Activated CD8-positive, alpha-beta T cell treated with anti-CD3 and anti-CD28 coated beads for 36 hours (primary cell): ENCODE measurements at regions not wholly inside any gene's neighbourhood (a gene's known extent, or its start where the extent isn't known, plus 50 kb on each side); places are given as distances from the start of the nearest gene placed in this dataset.

Experiments
- ATAC-seq: fragments of 200-7000 bp; cut with Tn5 transposase; one replicate; pipeline ENCODE4 v1.10.0; 2021; ENCODE audit warnings: mild to moderate bottlenecking, moderate library complexity
- CTCF ChIA-PET: fragments of 350-600 bp; sonication (Branson Sonifier 250); formaldehyde crosslinking; loops from one replicate; lab custom pipeline; 2021; ENCODE audit warnings: antibody characterized with exemption; lab: Charles Lee
- POLR2A ChIA-PET: fragments of 350-600 bp; sonication (Branson Sonifier 250); formaldehyde crosslinking; loops from one replicate; lab custom pipeline; 2021; ENCODE audit warnings: antibody characterized with exemption; lab: Charles Lee
- DNase-seq: peaks from one replicate; pipeline ENCODE4 v3.0.0-alpha.2; 2020
- H3K27ac Mint-ChIP-seq: one replicate; pipeline ENCODE4 v1.8.0; 2021; ENCODE audit warnings: mild to moderate bottlenecking, mixed read lengths
- H3K27me3 Mint-ChIP-seq: one replicate; pipeline ENCODE4 v1.8.0; 2021; ENCODE audit warnings: mixed read lengths
- H3K36me3 Mint-ChIP-seq: one replicate; pipeline ENCODE4 v1.8.0; 2021; ENCODE audit warnings: low read depth, mixed read lengths
- H3K4me1 Mint-ChIP-seq: one replicate; pipeline ENCODE4 v1.8.0; 2021; ENCODE audit warnings: low read depth, mixed read lengths
- H3K4me3 Mint-ChIP-seq: one replicate; pipeline ENCODE4 v1.8.0; 2021; ENCODE audit warnings: mild to moderate bottlenecking, moderate library complexity, mixed read lengths
- H3K9me3 Mint-ChIP-seq: one replicate; pipeline ENCODE4 v1.8.0; 2021; ENCODE audit warnings: mixed read lengths
- CTCF ChIP-seq: fragments of 200-600 bp; IDR thresholded peaks from one replicate; pipeline ENCODE4 v1.8.0; 2022; ENCODE audit warnings: antibody characterized with exemption, mild to moderate bottlenecking
- intact Hi-C: fragments of 100-400 bp; cut with micrococcal nuclease; formaldehyde crosslinking; loops from one replicate; pipeline ENCODE4 v1.10.0; 2022

GRCh38 chr6:71730284-71730683 lies 156.1 kb upstream of the RIMS1 start:
- DNase-seq (no peak), ATAC-seq (no peak)
- H3K4me1 Mint-ChIP-seq = no peaks in the 10 kb centered on the region
- no peak overlapping the region for H3K4me3 Mint-ChIP-seq
- TF ChIP-seq CTCF = no peak
- intact Hi-C loops = no loop called here
- no peaks in the 10 kb centered on the region for H3K36me3 Mint-ChIP-seq
- ChIA-PET CTCF (no interaction called here), POLR2A (no interaction called here)
- H3K27me3 Mint-ChIP-seq = no peaks in the 10 kb centered on the region
- no peak overlapping the region for H3K27ac Mint-ChIP-seq
- no peaks in the 10 kb centered on the region for H3K9me3 Mint-ChIP-seq

GRCh38 chr6:71733970-71734899 lies 152.1 kb upstream of the RIMS1 start:
- no peaks in the 10 kb centered on the region for H3K4me1 Mint-ChIP-seq
- H3K27me3 Mint-ChIP-seq = no peaks in the 10 kb centered on the region
- intact Hi-C loops = no loop called here
- ATAC-seq (no peak), DNase-seq (no peak)
- no peak overlapping the region for H3K27ac Mint-ChIP-seq
- H3K36me3 Mint-ChIP-seq = no peaks in the 10 kb centered on the region
- no peak overlapping the region for H3K4me3 Mint-ChIP-seq
- ChIA-PET CTCF (no interaction called here), POLR2A (no interaction called here)
- TF ChIP-seq CTCF = no peak
- H3K9me3 Mint-ChIP-seq = no peaks in the 10 kb centered on the region

- Mint-ChIP-seq H3K4me1 (no peaks in the 10 kb centered on the region), H3K27ac (no peak overlapping the region), H3K9me3 (no peaks in the 10 kb centered on the region), H3K27me3 (no peaks in the 10 kb centered on the region), H3K4me3 (no peak overlapping the region), H3K36me3 (no peaks in the 10 kb centered on the region)
- ATAC-seq = no peak
- POLR2A ChIA-PET = no interaction called here
- no peak for TF ChIP-seq CTCF
- DNase-seq = no peak
- intact Hi-C loops = no loop called here
- CTCF ChIA-PET = no interaction called here
These were observed 148.4 kb upstream of the RIMS1 start for GRCh38 chr6:71737953-71738352.

- no peaks in the 10 kb centered on the region for H3K4me1 Mint-ChIP-seq
- DNase-seq (no peak), ATAC-seq (no peak)
- intact Hi-C loops = no loop called here
- H3K27ac Mint-ChIP-seq = no peak overlapping the region
- H3K9me3 Mint-ChIP-seq = no peaks in the 10 kb centered on the region
- ChIA-PET POLR2A (no interaction called here), CTCF (no interaction called here)
- no peaks in the 10 kb centered on the region for H3K27me3 Mint-ChIP-seq
- no peaks in the 10 kb centered on the region for H3K36me3 Mint-ChIP-seq
- TF ChIP-seq CTCF = no peak
- H3K4me3 Mint-ChIP-seq = no peak overlapping the region
These were observed 140.8 kb upstream of the RIMS1 start for GRCh38 chr6:71745525-71745924.

DNA sequence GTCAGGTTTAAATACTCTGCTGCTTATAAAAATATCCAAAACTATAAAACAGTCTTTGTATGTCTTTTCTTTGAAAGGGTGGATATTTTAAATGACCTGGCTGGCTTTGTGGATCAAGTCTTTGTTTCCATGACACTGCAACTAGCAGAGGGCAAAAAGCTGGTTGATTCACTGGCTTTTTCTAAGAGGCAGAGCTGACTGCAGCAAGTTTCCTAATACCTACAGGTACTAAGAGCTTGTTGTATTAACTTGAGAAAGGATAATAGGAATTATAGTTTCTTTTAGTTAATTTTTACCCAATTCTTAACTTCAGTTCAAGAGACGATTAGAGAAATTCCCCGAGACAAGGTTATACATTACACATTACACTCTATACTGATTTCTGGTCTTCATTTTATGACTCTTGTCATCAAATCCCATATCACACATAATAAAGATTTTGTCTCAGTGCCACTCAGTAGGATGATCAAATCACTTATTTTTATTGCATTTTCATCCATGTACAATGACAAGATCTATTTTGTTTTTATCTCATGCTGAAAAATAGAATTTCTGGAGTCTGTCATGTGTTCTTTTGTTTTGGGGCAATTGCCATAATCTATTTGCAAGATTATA lies 120.1 kb upstream of the RIMS1 start:
- no peaks in the 10 kb centered on the region for H3K9me3 Mint-ChIP-seq
- no peak for TF ChIP-seq CTCF
- no peak overlapping the region for H3K27ac Mint-ChIP-seq
- no peaks in the 10 kb centered on the region for H3K27me3 Mint-ChIP-seq
- intact Hi-C loops = no loop called here
- CTCF ChIA-PET = no interaction called here
- no peak for DNase-seq
- H3K4me1 Mint-ChIP-seq = no peaks in the 10 kb centered on the region
- no peaks in the 10 kb centered on the region for H3K36me3 Mint-ChIP-seq
- H3K4me3 Mint-ChIP-seq = no peak overlapping the region
- POLR2A ChIA-PET = no interaction called here
- no peak for ATAC-seq
